ENCODE measurements at regions not wholly inside any gene's neighbourhood (a gene's known extent, or its start where the extent isn't known, plus 50 kb on each side); places are given as distances from the start of the nearest gene placed in this dataset.
"Not testable (repeated sequence)": the region's sequence is repeated elsewhere in the genome, so short reads cannot be mapped to it uniquely, and the experiment has no call there.

DNA sequence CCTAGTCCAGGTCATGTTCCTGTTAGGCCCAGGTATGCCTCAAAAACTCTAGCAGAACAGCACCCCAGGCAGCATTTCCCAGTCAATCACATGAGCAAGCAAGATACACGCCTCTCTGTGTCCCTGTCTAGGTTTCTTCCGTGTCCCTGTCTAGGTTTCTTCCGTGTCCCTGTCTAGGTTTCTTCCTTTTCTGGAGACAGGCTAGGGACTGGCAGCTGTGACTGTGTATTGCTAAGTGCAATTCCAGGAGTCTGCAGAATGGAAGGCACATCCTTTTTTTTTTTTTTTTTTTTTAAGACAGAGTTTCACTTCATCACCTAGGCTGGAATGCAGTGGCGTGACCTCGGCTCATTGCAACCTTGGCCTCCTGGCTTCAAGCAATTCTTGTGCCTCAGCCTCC is 77.6 kb downstream of the SETD4 start:
- FAIRE-seq, result no peak
- no peak for DNase-seq (ENCODE audit: extremely low spot score, insufficient read length, low read depth)

DNA sequence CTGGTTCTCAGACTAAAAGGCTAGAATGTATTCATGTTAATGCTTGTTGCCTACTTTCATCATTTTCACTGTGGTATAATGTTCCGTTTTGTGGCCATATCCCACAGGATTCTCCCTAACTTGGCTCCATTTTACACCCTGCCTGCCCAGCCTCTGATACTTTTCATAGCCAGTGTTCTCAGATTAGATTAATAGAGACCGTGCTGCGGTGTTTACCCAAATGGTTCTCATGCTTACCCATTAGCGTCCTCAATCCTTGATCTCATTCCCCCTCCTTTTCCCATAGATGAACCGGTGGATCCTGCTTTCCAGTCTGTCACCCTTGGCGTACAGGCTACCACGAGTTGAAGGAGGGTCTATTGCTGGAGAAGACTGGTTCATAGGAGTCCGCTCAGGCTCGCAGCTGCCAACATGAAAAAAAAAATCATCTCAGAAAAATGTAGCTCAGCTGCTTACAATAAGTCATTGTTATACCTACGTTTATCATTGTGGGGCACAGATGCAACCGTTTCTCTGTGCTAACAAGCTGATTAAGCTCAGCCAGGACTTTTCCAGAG is 78.7 kb downstream of the SETD4 start:
- DNase-seq (ENCODE audit: extremely low spot score, insufficient read length, low read depth) (no peak), FAIRE-seq (no peak)

DNA sequence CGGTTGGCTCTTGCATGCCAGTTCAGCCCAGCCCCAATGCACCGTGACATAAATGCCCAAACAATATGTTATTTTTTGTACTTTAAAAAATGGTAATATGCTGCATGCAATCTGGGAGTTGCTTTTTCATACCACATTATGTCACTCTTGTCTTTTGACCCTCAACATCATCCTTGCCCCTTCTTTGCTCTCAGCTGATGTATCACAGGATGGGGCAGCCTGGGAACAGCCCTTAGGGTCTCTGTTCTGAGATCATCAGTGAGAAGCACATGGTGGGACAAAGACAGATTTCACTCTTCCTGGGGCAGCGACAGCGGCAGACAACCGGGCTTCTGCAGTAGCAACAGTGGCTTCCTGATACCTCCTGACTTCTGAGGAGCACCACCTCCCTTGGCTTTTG is 79.5 kb downstream of the SETD4 start:
- DNase-seq (ENCODE audit: extremely low spot score, insufficient read length, low read depth) (no peak), FAIRE-seq (no peak)

DNA sequence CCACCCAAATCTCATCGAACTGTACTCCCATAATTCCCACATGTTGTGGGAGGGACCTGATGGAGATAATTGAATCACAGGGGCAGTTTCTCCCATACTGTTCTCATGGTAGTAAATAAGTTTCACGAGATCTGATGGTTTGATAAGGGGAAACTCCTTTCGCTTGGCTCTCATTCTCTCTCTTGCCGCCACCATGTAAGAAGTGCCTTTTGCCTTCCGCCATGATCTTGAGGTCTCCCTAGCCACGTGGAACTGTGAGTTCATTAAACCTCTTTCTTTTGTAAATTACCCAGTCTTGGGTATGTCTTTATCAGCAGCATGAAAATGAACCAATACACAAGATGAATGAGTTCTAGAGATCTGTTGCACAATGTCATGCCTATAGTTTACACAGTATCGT is 82.5 kb downstream of the SETD4 start:
- FAIRE-seq, result not testable (repeated sequence)

DNA sequence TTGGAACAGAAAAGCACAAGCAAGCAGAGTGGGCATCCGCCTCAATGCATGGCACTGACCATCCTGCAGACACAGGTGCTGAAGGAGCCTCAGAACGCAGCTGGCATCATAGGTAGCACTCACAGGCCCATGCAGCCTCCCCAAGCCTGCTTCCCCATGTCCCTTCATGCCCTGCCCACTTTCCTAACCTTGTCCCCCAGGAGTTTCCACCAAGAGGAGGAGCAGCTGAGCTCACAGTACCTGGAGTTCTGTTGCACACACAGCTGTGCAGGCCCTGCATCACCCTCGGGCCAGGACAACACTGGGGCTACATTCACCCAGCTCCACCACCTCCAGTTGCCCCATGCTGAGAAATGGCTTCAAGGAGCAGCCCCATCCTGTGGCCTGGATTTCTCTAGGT is 83.4 kb downstream of the SETD4 start:
- FAIRE-seq (no peak), DNase-seq (ENCODE audit: extremely low spot score, insufficient read length, low read depth) (no peak)

More for the DNA sequence above, 82.5 kb downstream of the SETD4 start:
- DNase-seq (ENCODE audit: extremely low spot score, insufficient read length, low read depth), result not testable (repeated sequence)

DNA sequence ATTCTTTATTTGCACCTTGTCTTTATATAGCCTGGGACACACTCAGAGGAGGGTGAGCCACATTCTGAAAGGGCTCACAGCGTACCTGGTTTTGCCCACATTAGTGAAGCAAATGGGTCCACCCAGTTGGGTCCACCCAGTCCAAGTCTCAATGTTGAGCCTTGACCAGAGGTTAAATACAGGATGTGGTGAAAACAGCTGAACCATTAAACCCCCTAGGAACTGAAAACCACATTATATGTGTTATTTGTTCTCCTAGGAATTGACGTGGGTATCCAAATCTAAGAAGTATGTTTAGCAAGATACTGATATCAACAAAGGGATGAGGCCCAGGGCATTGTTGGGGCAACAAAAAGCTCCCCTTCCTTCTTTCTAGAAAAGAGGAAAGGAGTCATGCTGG is 83.8 kb downstream of the SETD4 start:
- no peak for FAIRE-seq
- no peak for DNase-seq (ENCODE audit: extremely low spot score, insufficient read length, low read depth)

DNA sequence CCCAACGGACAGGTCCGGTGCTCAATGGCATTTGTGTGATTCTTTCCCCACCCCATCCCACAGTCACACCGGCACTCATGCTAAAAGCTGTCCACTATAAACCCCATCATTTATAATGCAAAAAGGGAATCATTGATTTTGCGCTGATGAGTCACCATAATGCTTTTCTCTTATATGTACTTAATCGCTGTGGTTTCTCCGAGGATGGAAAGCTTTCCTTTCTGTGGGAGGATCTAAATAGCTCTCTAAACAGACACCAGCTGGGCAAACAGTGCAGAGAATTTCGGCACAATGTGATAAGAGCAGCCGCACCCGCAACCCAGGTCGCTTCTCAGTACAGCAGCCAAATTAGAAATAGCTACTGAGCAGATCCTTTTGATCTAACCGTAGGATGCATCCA is 85.6 kb downstream of the SETD4 start:
- DNase-seq (ENCODE audit: extremely low spot score, insufficient read length, low read depth) (no peak), FAIRE-seq (no peak)

DNA sequence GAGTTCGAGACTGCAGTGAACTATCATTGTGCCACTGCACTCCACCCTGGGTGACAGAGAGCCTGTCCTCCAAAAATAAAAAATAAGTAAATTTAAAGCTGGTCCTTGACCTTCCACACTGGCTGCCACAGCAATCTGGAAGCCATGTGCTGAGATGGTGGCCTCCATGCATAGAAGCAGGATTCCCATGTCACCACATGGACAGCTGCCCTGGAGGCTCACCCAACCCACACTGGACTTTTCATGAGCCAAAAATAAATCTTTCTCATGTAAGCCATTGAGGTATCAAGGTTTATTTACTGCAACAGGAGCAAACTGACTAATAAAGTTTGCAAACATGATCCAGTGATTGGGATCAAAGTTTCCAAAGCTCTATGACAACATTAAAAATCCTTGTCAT is 88.5 kb downstream of the SETD4 start:
- no peak for FAIRE-seq
- no peak for DNase-seq (ENCODE audit: extremely low spot score, insufficient read length, low read depth)

DNA sequence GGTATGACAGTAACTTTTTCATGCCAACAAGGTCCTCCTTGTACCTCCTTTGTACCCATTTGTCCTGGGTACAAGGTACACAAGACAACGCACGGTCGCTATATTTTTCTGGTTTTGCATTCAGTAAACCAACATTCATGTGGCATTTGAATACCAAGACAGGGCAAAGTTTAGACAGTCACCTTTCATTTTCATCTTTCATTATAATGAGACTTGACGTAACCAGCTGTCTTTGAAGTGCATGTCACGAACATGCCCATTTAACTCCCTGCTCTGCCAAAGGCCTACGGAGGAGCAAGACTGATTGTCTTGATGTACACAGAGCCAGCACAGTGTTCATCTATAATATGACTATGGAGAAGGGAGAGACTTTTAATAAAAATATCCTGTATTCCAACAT is 91.0 kb downstream of the SETD4 start:
- DNase-seq (ENCODE audit: extremely low spot score, insufficient read length, low read depth), result no peak
- no peak for FAIRE-seq

DNA sequence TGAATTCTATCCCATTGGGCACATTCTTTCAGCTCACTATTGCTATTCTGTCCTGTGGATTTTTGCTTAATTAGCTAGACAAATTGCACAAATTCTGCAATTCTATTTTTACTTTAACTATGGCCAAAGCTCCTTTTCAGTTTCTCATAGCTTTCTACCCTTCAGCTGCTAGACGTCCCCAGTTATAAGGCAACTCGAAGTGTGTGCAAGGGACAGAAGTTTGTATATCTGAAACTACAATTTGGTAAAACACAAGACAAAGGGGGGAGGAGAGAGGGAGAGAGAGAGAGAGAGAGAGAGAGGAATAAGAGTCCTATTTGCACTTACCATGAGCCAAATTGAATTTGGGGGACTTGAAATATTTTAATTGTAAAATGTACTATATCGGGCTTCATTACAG is 91.8 kb downstream of the SETD4 start:
- FAIRE-seq (no peak), DNase-seq (ENCODE audit: extremely low spot score, insufficient read length, low read depth) (no peak)

DNA sequence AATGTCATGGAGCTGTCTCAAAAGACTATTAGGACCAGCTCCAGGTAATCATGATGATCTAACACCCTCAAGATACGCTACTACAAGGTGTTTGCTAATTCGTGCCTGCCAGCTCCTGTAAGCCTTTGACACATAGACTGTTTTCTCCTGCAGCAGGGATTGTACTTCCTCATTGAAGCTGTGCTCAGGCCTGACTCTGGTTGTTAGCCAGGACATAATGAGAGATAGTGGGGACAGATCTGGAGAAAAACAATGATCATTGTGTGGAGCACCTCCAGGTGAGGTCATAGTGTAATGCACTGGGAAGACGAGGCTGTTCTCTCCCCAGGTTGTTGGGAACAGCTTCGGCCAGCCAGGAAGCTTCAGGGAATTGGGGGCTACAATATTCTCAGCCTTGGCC is 94.6 kb downstream of the SETD4 start:
- FAIRE-seq (no peak), DNase-seq (ENCODE audit: extremely low spot score, insufficient read length, low read depth) (no peak)

DNA sequence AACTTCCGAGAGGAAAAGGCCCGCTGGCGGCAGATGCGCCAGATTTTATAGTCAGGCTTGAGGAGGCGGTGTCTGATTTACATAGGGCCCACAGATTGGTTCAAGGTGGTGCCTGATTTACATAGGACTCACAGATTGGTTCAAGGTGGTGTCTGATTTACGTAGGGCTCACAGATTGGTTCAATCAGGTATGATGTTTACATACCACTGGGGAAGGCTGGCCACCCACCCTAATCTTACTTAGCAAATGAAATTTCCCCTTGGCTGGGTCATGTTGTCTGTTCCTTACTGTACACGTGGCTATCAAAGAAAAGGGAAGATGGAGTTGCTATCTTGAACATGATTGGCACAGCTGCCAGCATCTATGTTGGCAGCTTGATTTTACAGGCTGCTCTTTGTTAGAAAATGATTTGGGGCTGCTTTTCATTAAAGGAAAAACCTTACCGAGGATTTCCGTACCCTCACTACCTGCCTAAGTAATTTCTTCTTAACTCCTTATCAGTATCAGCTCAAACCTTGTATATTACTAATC is 96.3 kb downstream of the SETD4 start:
- FAIRE-seq, result no peak
- no peak for DNase-seq (ENCODE audit: extremely low spot score, insufficient read length, low read depth)

DNA sequence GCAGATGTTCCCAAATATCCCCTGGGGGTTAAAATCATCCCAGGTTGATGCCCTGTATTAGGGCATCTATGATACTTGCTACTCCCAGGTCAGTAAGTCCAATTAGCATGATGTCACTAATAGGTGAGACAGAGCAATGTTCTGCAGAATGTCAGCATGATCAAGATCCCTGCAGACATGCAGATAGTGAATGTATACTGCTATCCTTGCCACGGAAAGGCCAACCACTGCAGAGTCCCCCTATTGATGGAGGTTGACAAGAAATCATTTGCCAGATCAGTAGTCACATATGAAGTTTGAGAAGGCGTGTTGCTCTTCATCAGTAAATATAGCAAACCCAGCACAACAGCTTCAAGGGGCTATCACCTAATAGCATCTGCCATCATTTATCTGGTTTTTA is 97.4 kb downstream of the SETD4 start:
- no peak for DNase-seq (ENCODE audit: extremely low spot score, insufficient read length, low read depth)
- FAIRE-seq, result no peak

DNA sequence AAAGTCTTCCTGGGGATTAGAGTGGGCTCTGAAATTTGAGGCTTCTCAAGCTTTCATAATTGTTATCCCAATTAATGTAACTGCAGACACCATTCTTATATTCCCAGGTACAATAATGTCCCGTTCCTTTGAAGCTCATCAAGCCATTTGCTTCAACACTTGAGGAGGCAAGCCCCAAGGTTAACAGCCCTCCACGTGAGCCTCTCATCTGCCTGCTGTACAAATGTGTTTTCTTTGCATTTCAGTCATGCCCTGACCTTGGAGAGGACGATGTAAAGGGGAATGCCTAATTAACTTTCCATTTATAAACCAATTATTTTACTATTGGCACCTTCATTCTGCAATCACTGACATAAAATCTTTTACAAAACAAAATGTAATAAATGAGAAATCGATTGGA is 106.3 kb downstream of the SETD4 start:
- DNase-seq (ENCODE audit: extremely low spot score, insufficient read length, low read depth), result no peak

DNA sequence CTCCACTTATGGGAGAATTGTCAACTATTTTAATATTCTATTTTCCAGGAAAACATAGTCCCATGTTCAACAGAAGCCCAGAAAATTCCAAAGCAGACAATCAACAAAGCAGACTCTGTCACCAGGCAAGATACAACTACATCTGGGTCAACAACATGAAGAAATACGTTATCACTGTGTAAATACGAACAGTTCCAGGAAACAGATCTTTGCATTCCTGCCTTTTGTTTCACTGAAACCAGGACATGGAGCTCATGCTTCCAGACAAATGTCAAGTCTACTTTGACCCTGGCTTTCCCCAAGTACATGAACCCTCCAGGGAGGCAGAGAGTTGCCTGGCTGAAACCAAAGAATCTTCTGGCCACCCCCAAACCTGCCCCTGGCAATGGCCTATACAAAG is 106.7 kb downstream of the SETD4 start:
- FAIRE-seq (no peak), DNase-seq (ENCODE audit: extremely low spot score, insufficient read length, low read depth) (no peak)

More for the DNA sequence above, 106.3 kb downstream of the SETD4 start:
- FAIRE-seq, result no peak

DNA sequence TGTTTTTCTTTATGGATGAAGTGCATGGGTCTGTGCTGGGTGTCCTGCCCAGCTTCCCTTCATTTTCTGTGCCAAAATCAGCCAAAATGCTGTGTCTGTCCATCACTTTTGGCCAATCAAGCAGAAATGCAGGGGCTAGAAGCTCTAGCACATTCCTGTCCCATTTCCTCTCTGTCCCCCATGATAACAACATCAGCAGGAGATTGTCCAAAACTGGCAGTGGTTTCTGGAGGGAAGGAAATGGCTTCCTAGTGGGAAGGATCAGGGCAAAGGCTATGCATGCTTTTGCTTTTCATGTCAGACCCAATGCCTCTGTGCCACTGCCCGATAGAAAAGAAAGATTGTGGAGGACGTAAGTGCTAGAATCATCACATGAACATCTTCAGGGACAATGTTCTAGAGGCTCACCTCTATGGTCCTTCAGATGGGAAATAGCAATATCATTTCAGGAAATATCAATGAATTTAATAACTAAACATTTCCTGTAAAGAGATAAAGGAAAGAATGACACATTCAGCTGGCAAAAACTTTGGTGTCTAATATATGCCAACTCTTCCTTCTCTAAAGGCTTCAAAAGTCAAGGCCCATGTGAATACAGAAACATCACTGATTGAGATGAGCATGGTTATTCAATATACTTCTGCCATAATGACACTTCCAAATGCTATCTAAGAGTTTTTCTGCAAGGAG is 107.5 kb downstream of the SETD4 start:
- FAIRE-seq, result no peak

DNA sequence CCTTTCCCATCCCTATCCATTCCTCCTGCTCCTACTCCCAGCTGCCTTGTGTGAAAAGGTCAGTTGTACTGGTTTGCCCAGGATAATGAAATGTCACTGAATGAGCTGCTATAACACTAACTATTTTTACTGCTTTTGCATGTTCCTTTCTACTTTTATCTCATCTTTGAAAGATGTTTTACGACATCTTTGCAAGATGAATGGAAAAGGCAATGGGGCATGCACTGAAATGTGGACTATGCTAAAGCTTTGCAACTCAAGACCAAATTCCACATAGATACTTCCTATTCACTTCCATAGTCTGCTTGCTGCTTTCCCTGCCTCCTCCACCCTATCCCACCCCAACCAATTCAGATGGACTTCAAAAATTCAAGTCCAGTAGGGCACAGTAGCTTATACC is 111.3 kb downstream of the SETD4 start:
- no peak for FAIRE-seq
- no peak for DNase-seq (ENCODE audit: extremely low spot score, insufficient read length, low read depth)

More for the DNA sequence above, 107.5 kb downstream of the SETD4 start:
- no peak for DNase-seq (ENCODE audit: extremely low spot score, insufficient read length, low read depth)

DNA sequence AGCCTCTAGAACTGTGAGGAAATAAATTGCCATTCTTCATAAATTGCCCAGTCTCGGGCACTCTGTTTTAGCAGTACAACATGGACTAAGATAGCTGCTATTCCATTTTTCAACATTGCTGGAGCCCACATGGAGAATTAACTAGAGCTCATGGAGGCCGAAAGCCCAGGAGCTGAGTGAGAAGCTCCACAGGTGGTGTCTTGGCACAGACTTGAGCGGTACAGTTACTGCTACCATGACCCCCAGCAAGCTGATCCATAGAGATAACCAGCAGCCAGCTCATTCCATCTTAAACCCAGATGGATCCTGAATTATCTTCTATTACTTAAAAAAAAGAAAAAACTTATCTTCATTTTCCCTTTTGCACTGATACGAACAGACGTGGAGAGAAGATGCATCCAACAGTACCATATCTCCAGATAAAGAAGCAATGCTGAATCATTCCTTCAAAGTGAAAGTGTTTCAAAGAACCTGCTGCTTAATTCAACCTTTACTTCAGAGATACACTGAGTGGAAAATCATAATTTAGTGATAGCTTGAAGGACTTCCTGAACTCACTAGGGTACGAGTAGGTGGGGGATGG is 115.1 kb downstream of the SETD4 start:
- FAIRE-seq (no peak), DNase-seq (ENCODE audit: extremely low spot score, insufficient read length, low read depth) (no peak)

DNA sequence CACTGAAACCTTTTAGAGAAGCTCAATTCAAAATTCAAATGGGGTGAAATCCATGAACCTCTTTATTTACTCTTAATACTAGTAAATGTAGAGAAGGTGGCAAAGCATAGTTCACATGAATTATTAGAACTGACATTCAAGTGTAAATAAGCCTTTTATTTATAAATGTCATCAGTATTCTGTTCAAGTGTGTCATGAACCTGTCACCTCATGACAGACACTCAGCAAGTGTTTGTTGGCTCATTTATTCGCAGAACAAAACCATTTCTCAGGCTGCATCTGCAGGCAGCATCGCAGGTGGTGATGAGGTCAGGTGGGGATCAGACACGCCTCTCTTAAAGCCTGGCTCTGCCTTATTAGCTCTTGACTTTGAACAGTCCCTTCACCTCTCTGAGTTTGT is 116.6 kb downstream of the SETD4 start:
- FAIRE-seq (no peak), DNase-seq (ENCODE audit: extremely low spot score, insufficient read length, low read depth) (no peak)

DNA sequence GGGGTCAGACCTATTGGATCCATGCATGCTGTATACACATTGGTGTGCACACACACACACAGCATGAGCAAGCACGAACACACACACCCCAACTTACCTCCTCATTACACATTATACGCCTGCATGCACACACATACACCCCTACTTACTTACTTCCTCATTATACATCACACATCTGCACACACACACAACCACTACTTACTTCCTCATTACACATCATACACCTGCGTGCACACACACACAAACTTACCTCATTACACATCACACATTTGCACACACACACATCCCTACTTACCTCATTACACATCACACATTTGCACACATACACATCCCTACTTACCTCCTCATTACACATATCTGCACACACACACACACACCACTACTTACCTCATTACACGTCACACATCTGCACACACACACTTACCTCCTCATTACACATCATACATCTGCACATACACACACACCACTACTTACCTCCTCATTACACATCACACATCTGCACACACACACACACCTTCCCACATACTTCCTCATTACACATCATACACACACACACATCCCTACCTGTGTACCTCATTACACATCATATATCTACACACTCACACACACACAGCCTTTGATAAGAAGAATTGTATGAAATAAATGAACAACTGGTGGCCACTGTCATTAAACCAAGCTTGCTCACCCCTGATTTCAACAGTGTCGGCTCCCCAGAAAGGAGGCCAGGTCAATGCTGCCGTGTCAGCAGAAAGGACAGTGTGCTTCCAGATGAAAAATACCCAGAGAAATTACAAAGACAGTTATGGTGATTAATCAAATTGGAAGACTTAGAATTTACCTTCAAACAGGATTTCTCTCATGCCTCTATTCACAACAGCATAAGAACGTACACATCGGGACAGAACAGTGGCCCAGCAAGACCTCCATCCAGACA is 117.8 kb downstream of the SETD4 start:
- DNase-seq (ENCODE audit: extremely low spot score, insufficient read length, low read depth) (no peak), FAIRE-seq (no peak)
